Endodermal cell (in vitro differentiated cells): ENCODE measurements at regions not wholly inside any gene's neighbourhood (a gene's known extent, or its start where the extent isn't known, plus 50 kb on each side); places are given as distances from the start of the nearest gene placed in this dataset.

Experiments
- DNase-seq: peaks from one replicate; pipeline ENCODE4 v3.0.0-alpha.2; 2017
- H3K27ac ChIP-seq: 2 replicates; pipeline ENCODE4 v1.5.1; 2013; ENCODE audit warnings: mild to moderate bottlenecking, low read depth, low read length, moderate library complexity
- H3K27me3 ChIP-seq: 2 replicates; pipeline ENCODE4 v1.6.1; 2013; ENCODE audit warnings: mild to moderate bottlenecking, low read length, moderate library complexity; ENCODE audit not compliant: insufficient read depth, control insufficient read depth, poor library complexity, severe bottlenecking
- H3K36me3 ChIP-seq: 2 replicates; pipeline ENCODE4 v1.7.0; 2013; ENCODE audit warnings: mild to moderate bottlenecking, low read length, moderate library complexity; ENCODE audit not compliant: control insufficient read depth, insufficient read depth
- H3K4me1 ChIP-seq: one replicate; pipeline ENCODE4 v1.7.0; 2013; ENCODE audit warnings: low read length; ENCODE audit not compliant: control insufficient read depth, insufficient read depth
- H3K4me3 ChIP-seq: 2 replicates; pipeline ENCODE4 v1.5.1; 2013; ENCODE audit warnings: mild to moderate bottlenecking, low read length, moderate library complexity
- H3K9ac ChIP-seq: 2 replicates; pipeline ENCODE4 v1.6.1; 2013; ENCODE audit warnings: mild to moderate bottlenecking, low read length, moderate library complexity; ENCODE audit not compliant: poor library complexity, severe bottlenecking; ENCODE audit errors: extremely low read depth
- H3K9me3 ChIP-seq: 2 replicates; pipeline ENCODE4 v1.6.1; 2013; ENCODE audit warnings: mild to moderate bottlenecking, low read length, moderate library complexity; ENCODE audit not compliant: control insufficient read depth
- H3K27ac Mint-ChIP-seq: 2 replicates; pipeline ENCODE4 v1.8.0; 2020; ENCODE audit warnings: mixed read lengths
- H3K27me3 Mint-ChIP-seq: 2 replicates; pipeline ENCODE4 v1.8.0; 2021; ENCODE audit warnings: mild to moderate bottlenecking, mixed read lengths; ENCODE audit not compliant: insufficient read depth
- H3K36me3 Mint-ChIP-seq: 2 replicates; pipeline ENCODE4 v1.8.0; 2020; ENCODE audit warnings: low read depth, mixed read lengths
- H3K4me1 Mint-ChIP-seq: 2 replicates; pipeline ENCODE4 v1.8.0; 2020; ENCODE audit warnings: mixed read lengths
- H3K4me3 Mint-ChIP-seq: 2 replicates; pipeline ENCODE4 v1.8.0; 2020; ENCODE audit warnings: mild to moderate bottlenecking, moderate library complexity, mixed read lengths
- H3K9me3 Mint-ChIP-seq: 2 replicates; pipeline ENCODE4 v1.8.0; 2020; ENCODE audit warnings: mild to moderate bottlenecking, mixed read lengths
- CTCF ChIP-seq: fragments of 200-600 bp; sonication (generic); conservative IDR thresholded peaks from 2 replicates; pipeline ENCODE4 v1.5.0; 2021; ENCODE audit warnings: antibody characterized with exemption, mild to moderate bottlenecking
- WGBS, 2 experiments: methylation state at CpG; one replicate each; pipeline versions ENCODE4 v1.1.5 to v1.1.7; 2013; ENCODE audit warnings: missing lambda C conversion rate in 2 of 2, mixed read lengths in 1 of 2; ENCODE audit not compliant: insufficient coverage in 1 of 2, insufficient read length in 1 of 2; 5-methylcytosine and 5-hydroxymethylcytosine counted together

DNA sequence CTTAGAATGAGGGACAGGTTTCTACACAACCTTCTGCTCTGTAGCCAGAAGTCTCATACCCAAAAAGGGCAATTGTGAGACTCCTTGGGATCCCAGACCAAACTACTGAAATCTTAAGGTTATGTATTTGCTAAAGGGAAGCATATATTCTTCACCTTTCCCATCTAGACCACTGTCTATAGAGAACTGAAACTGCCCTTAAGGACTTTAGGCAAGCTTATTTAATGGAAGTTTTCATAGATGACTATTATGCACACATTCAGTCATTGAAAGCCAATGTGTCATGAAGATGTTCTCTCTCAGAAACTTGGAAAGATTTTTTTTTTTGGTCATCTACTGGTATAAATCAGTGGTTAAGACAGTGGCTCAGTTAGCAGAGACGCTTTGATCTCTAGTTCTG lies 365.3 kb downstream of the MCTP2 start:
- 88 to 100% methylated on average over 1 of the region's 1 CpG for WGBS, 2 experiments
- TF ChIP-seq CTCF = no peak
- H3K27ac Mint-ChIP-seq = no peak overlapping the region
- no peak for DNase-seq
- no peaks in the 10 kb centered on the region for H3K27me3 ChIP-seq
- H3K9me3 ChIP-seq = no peaks in the 10 kb centered on the region
- no peaks in the 10 kb centered on the region for H3K36me3 Mint-ChIP-seq
- no peak overlapping the region for H3K9ac ChIP-seq
- no peaks in the 10 kb centered on the region for H3K4me1 Mint-ChIP-seq
- H3K27me3 Mint-ChIP-seq = no peaks in the 10 kb centered on the region
- no peaks in the 10 kb centered on the region for H3K4me1 ChIP-seq
- no peak overlapping the region for H3K27ac ChIP-seq
- no peak overlapping the region for H3K4me3 Mint-ChIP-seq
- H3K36me3 ChIP-seq = no peaks in the 10 kb centered on the region
- no peaks in the 10 kb centered on the region for H3K9me3 Mint-ChIP-seq
- H3K4me3 ChIP-seq = no peak overlapping the region

DNA sequence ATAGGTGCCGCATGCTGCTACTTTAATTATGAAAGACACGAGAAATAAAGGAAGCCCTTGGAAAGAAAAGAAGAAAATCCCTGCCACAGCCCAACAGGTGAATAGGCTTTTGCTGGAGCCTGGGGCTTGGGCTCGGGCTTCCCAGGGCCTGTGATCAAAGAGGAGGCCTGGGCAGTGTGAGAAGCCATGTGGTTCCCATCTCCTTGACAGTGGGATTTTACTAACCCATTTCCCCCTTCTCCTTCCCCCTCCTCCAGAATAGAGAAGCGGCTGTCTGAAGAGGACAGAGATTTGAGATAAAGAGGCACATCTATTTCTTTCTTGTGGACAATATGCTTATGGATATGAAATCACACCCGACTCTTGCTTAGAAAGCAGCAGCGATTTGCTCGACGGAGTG lies 369.1 kb downstream of the MCTP2 start:
- no peak overlapping the region for H3K4me3 Mint-ChIP-seq
- WGBS, 2 experiments = 88 to 90% methylated on average over 6 to 8 of the region's 8 CpGs
- H3K27me3 Mint-ChIP-seq = no peaks in the 10 kb centered on the region
- H3K36me3 Mint-ChIP-seq = no peaks in the 10 kb centered on the region
- H3K9ac ChIP-seq = no peak overlapping the region
- DNase-seq = no peak
- no peak overlapping the region for H3K27ac Mint-ChIP-seq
- H3K36me3 ChIP-seq = no peaks in the 10 kb centered on the region
- no peak for TF ChIP-seq CTCF
- no peaks in the 10 kb centered on the region for H3K4me1 ChIP-seq
- H3K4me3 ChIP-seq = no peak overlapping the region
- no peaks in the 10 kb centered on the region for H3K27me3 ChIP-seq
- no peaks in the 10 kb centered on the region for H3K9me3 Mint-ChIP-seq
- no peak overlapping the region for H3K27ac ChIP-seq
- no peaks in the 10 kb centered on the region for H3K4me1 Mint-ChIP-seq
- no peaks in the 10 kb centered on the region for H3K9me3 ChIP-seq

DNA sequence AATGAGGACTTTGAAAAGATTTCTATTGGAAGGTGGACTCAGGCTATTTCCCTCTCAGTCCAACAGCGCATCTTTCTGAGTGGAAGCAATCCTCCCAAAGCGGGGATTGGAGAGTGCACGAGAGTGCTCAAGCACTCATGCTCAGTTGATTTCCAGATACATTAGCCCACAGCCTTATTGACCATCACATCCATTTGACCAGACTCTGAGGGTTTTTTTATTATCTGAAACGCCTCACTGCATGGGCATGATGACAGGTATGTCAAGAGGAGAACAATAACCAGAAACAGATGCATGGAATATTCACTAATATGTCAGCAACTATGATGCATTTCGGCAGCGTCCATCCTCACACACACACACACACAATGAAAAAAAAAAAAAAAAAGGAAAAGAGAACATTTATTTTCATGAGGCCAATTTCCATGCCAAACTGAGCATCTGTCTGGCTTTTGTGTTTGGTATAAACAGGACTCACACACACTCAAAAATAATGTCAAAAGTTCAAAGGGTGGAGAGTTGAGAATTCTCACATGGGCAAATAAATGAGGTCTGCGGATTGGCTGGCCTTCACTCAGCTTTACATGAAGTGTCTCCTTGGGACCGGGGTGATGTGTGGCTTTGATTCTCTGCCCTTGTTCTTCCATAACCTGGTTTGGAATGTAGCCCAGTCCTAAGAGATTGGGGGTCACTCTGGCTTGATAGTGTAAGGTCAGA lies 371.6 kb downstream of the MCTP2 start:
- Mint-ChIP-seq H3K9me3 (no peaks in the 10 kb centered on the region), H3K36me3 (no peaks in the 10 kb centered on the region), H3K4me1 (no peaks in the 10 kb centered on the region), H3K4me3 (no peak overlapping the region), H3K27ac (no peak overlapping the region), H3K27me3 (no peaks in the 10 kb centered on the region)
- Histone ChIP-seq H3K36me3 (no peaks in the 10 kb centered on the region), H3K9ac (no peak overlapping the region), H3K4me3 (no peak overlapping the region), H3K4me1 (no peaks in the 10 kb centered on the region), H3K27me3 (no peaks in the 10 kb centered on the region), H3K9me3 (no peaks in the 10 kb centered on the region), H3K27ac (no peak overlapping the region)
- no peak for DNase-seq
- no peak for TF ChIP-seq CTCF
- WGBS, 2 experiments = 90 to 92% methylated on average over 6 of the region's 8 CpGs
